GM19467 (cell line): ENCODE measurements at regions not wholly inside any gene's neighbourhood (a gene's known extent, or its start where the extent isn't known, plus 50 kb on each side); places are given as distances from the start of the nearest gene placed in this dataset.

Source experiments
- ATAC-seq: cut with Tn5 transposase; IDR thresholded peaks from one replicate; pipeline ENCODE4 v1.9.1; 2021; ENCODE audit warnings: mild to moderate bottlenecking, moderate library complexity; ENCODE audit not compliant: unreplicated experiment

DNA sequence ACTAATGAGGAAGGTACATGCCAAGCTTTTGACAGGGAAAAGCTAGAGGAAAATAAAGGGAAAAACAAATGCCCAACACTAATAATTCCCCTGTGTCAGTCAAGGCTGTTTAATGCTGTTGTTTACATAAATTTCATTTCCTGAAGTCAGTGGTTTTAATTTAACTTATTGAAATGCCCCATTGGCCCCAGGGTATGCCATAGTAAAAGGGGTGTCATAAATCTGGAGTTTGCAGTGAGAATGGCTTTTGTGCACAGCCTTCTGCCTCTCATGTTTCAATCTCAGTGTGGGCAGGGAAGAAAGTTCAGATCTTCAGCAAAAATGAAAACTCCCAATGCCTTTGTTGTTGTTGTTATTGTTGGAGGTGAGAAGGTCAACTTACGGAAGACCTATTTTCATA, 550.1 kb upstream of the DCC start:
- ATAC-seq: no peak

DNA sequence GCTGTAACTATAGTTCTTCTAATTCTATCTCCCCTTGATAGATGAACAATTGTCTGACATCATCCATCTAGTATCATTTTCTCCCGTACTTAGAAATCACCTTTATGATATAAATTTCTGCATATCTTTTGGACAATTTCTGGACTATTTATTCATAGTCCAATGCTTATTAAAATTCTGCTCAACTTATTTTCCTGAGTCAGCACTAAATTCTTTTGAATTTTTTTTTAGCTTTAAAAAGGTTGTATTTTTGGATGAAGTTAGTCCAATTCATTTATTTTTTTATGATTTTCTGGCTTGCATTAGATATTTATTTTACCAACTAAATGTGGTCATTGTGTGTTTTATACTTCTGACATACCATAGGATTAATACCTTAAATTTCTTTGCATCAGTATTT, 538.5 kb upstream of the DCC start:
- ATAC-seq: no peak

DNA sequence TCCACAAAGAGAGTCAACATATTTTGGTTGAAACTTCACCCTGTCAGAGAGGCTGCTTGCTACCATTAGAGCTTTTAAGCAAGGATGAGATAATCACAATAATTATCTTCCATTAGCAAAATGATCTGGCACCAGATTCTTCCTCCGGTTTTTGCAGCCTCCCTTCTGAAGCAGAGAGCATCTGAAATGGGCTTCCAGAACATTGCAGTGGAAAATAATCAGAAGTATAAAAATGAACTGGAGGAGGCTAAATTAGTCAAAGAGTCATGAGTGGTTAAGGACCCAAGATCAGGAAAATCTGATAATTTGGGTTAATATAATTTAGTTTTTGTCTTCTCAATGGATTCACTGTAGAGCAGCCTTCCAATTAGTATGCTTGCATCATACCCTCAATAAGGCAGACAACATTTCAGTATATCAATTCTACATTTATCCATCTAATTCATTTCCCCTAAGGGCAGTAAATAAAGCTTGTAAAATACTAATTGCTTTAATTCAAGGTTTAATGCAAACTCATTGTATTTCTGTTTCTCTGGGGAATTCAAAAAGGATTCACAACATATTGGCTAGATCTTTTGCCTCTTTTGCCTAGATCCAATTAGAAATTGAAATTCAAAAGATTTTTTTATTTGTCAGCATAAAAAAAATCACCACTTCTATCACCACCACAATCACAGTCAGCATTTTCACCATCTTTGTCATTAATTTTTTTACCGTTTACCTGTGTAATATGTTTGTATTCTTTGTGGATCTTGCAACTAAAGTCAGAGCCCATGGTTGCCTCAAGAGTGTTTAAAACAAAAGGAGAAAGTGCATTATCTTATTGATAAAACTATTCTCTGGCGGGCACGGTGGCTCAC, 537.2 kb upstream of the DCC start:
- ATAC-seq: no peak

DNA sequence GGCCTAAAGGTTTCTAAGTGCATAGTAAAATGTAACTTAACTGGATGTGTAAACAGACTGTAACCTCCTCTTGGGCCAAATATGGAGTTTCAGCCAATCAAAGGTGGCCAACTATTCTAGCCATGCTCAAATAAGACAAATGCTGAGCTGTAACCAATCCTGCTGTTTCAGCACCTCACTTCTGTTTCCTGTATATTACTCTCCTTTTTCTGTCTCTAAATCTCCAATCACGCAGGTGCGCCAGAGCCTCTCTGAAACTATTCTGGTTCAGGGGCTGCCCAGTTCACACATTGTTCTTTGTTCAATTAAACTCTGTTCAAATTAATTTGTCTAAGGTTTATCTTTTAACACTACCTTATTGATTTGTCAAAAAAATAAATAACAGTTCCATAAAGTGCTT, 532.7 kb upstream of the DCC start:
- ATAC-seq: no peak

DNA sequence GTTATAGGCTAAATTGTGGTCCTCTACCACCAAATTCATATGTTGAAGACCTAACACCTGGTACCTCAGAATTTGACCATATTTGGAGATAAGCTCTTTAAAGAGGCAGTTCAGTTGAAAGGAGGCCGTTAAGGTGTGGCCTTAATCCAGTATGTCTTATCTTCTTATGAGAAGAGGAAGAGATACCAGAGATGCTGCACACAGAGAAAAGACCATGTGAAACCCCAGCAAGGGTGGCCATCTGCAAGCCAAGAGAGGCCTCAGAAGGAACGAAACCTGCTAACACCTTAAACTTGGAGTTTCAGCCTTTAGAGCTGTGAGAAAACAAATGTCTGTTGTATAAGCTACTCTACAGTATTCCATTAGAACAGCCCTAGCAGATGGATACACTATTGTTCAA, 528.1 kb upstream of the DCC start:
- no peak for ATAC-seq

DNA sequence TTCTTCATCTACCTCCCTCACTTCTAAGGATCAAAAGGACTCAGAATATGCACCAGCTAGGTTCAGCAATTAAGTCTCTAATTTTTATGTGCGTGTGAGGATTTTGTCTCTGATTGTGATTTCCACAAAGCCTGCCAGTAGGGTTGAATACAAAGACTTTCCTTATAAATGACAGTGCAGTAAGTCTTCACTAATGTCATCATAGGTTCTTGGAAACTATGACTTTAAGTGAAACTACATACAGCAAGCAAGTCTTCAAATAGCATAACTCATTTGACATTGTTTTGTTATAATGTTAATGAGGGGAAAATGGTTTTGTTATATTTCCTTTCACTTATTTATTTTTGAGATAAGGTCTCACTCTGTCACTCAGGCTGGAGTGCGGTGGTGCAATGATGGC, 526.3 kb upstream of the DCC start:
- no peak for ATAC-seq

DNA sequence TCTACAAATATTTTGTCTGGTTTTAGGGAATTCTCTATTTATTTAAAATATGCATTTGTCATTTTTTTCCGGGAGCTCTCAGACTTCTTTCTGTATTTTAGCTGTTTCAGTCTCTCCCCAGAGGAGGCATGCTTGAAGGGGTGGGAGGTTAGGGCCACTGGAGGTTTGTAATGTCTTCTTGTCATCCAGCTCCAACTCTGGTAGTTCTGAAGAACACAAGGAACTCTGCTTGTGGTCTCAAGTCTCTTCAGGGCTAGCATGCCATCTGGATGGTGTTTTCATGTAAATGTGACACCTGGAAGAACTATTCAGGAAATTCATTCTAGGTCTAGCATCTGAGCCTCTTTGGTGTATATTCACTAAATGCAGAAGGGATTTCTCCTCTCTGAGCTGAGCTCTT, 518.4 kb upstream of the DCC start:
- no peak for ATAC-seq

DNA sequence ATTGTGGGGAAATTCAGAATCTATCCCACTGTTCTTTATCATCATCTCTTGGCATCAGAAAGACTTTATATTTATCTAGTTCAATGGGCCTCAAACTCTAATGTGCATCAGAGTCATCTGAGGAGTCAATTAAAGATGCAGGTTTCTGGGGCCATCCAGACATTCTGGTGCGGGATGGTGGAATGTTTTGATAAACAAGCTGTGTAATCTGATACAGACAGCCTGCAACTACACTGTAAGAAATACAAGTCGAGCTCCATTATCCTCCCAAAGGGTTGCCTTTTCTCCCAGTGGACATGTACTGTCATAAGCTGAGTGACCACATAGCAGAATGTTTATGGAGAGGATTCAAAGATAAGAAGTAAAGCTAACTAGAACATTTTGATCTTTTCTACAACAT, 515.3 kb upstream of the DCC start:
- no peak for ATAC-seq

DNA sequence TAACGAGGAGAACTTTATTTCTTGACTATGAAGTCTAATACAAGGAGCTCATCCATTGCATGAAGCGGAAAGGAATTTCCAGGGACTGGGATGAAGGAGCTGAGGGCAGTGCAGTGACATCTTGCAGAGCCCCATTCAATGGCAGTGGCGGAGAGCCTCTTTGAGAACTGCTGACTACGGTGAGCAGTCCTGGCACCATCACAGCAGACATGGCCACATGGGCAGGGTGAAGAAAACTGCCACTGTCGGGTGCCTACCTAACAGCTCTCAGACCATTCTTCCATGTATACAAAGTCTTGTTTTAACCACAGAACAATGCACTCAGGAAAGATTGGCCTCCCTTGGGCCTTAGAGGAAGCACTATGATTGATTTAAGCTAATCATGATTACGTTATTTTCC, 506.1 kb upstream of the DCC start:
- no peak for ATAC-seq

DNA sequence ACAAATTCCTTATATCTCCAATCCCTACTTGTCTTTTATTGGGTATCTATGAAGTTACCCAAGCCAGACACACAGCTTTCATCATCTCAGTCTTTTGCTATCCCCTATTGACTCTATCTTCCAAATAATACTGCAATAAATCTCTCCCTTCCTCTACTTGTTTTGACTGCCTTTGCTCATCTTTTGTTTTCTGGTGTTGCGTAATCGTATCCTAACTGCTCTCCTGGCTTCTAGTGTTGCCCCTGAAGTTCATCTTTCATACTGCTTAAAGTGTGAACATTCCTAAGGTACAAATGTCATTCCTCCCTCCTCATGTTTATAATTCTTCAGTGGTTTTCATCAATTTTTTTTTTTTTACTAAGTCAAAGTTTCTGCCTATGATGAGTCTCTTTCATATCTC, 491.3 kb upstream of the DCC start:
- ATAC-seq: no peak

DNA sequence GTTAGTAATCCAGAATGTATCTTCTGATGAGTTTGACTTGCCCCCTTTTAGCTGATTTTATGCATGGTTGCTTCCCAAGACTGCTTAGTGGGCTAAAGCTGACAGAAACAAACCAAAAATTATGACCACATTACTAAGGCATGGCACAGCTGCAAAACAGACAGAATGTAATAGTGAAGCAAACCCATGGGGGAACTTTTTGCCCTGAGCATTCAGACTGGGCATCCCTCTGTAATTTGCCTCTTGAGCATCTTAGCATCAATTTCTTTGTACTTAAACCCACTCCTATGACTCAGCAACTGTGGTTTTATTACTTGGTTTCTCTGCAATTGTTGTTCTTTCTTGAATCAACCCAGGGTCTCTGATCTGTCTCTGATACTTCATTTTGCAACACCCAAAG, 487.3 kb upstream of the DCC start:
- ATAC-seq: no peak

DNA sequence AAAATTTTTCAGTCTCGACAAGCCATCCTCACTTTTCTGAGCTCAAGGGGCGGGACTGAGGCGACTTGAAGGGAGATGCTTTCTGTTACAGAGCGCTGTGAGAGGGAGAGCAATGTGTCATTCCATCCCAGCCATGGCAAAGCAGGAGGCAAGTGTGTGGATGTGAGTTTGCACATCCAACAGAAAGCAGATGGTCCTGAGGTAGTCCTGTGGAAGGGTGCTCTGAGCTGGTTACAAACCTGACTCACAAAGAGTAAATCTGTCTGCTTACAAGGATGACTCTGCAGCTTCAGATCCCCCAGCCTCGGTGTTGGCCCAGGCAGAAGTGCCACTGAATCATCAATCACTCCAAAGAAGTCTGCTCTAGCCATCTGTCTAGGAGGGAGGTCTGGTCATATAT, 482.0 kb upstream of the DCC start:
- ATAC-seq: no peak

DNA sequence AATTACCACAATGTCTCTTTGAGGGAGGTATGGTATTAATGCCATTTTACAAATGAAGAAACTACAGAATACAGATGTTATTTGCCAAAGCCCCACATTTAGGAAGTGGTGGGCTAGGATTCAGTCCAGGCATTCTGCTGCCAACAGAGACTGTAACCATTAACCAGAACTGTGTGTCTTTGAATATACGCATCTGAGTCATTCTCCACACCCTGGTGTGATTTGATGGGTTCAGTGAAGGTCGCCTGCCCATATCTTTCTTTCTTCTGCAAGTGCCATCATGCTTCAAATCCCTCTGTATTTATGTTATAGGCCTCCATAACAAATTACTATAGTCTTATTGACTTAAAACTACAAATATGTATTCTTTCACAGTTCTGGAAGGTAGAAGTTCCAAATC, 479.0 kb upstream of the DCC start:
- no peak for ATAC-seq

DNA sequence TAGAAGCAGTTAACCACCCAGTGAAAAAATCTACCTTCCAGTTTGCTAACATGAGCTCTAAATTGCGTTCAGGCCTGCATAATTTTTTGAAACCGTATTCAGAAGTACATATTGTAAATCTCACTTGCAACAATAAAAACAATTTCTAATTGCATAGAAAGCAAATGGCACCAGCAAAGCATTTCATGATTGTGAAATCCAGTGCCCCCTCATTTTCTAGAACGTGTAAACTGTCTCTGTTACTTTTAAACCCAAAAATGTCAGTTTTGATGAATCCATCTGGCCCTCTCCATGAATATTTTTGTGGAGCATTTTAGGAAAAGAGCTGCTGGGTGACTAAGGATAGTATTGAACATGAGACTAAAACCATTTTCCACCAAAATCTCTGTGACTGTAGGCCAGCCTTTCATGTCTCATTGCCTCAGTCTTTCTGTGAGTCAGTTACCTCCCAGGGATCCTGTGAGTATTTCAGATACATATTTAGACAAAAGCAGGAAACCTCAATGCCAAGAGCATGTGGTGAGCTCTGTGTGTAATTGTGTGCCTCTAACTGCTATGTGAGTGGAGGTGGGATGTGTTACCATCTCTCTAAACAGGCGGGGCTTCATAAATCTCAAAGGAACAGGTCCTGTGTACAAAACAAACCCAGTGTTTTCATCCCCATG, 477.8 kb upstream of the DCC start:
- ATAC-seq: no peak

DNA sequence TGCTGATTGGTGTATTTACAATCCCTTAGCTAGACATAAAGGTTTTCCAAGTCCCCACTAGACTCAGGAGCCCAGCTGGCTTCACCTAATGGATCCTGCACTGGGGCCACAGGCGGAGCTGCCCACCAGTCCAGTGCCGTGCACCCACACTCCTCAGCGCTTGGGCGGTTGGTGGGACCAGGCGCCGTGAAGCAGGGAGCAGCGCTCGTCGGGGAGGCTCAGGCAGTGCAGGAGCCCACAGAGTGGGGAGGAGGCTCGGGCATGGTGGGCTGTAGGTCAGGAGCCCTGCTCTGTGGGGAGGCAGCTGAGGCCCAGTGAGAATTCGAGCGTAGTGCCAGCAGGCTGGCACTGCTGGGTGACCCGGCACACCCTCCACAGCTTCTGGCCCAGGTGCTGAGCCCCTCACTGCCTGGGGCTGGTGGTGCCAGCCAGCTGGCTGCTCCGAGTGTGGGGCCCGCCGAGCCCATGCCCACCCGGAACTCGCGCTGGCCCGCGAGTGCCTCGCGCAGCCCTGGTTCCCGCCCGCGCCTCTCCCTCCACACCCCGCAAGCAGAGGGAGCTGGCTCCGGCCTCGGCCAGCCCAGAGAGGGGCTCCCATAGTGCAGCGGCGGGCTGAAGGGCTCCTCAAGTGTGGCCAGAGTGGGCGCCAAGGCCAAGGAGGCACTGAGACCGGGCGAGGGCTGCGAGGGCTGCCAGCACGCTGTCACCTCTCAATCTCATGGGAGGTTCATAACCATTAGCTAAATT, 475.6 kb upstream of the DCC start:
- ATAC-seq: no peak

DNA sequence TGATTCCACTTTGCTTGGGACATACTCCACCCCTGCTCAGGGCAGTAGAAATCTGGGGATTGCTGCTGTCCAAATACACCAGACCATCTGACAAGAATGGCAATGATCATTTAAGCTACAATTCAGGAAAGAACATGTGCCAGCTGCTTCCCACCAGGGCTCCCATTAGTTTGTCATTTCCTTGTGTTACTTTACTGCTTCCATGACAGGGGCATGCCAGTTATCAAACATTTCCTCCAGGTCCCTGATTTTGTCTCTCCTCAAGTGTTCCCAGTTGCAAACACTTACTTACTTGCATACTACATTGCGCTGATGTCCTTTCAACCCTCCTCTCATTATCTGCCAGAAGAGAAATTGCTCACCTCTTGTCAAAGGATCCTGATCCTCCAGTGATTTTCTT, 474.5 kb upstream of the DCC start:
- no peak for ATAC-seq

DNA sequence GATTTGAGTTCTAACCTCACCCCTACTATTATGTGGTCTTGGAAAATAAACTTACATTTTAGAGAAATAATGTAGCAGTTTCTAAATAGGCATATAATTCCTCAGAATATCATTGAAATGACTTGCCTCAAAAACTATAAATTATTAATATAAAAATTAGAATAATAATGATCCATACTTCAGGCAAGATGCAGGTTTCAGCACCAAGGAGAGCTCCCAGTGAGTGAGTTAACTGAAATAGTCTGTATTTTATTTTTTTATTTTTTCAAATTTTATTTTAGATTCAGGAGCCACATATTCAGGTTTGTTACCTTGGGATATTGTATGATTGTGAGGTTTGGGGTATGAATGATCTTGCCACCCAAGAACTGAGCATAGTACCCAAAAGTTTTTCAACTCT, 472.2 kb upstream of the DCC start:
- ATAC-seq: no peak

DNA sequence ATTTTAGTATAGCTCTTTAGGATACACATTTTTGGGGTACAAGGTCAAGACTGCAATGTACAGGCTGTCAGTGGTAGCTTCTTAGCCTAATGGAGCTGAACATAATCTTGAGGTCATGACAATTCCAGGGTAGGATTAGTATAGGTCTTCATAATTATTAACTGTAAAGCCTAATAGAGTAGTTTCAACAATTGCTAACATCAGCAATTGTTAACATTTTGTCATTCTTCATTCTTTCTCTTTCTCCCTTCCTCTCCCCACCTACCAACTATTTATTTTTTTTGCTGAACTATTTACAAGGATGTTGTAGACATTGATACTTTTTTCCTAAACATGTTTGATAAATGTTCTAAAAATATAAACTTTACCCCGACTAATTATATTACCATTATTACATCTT, 461.3 kb upstream of the DCC start:
- no peak for ATAC-seq

DNA sequence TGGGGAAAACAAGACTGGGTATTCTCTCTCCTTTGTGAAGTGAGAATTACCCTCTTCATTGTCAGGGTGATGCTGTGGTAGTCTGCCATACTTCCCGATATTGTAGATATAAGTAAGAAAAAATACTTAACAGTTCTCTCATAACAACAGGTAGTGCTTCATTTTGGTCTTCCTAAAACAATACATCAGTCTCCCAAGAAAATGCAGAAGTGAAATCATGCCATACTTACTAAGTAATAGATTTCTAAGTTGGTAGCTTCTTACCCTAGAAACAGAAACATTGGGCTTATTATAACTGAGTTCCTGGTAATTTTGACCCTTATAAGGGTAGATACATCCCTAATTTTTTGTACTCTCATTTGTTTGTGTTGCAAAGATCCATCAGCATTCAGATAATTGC, 460.7 kb upstream of the DCC start:
- no peak for ATAC-seq

DNA sequence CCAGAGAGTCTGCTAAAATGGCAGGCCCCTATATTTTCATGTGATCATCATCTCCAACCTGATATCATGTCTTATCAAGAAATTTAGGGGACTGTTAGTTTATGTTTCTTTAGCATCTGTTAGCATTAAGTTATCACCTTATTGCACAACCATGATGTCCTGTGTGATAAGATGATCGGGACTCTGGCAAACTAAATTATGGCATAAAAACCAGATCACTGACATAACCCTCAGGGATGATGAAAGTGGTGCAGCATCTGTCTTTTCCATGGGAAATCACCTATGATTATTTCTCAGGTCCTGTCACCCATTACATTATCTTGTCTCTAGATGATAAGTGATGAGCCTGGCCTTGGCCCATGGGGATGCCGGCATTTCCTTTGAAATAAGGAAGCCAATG, 458.6 kb upstream of the DCC start:
- no peak for ATAC-seq

DNA sequence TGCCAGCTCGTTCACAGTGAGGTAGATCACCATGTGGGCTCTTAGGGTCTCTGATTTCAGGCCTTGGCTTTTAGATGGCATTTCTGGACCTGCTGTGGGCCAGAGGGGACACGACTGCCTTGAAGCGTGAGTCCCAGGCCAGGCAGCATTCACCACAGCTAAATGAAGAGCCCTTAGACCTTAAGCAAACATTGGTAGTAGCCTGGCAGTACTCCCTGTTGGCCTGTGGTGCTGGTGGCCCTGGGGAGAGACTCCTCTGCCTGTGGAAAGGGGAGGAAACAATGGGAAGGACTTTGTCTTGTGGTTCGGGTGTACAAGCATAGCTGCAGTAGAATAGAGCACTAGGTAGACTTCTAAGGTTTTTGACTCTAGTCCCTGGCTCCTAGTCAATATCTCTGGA, 456.0 kb upstream of the DCC start:
- ATAC-seq: no peak

DNA sequence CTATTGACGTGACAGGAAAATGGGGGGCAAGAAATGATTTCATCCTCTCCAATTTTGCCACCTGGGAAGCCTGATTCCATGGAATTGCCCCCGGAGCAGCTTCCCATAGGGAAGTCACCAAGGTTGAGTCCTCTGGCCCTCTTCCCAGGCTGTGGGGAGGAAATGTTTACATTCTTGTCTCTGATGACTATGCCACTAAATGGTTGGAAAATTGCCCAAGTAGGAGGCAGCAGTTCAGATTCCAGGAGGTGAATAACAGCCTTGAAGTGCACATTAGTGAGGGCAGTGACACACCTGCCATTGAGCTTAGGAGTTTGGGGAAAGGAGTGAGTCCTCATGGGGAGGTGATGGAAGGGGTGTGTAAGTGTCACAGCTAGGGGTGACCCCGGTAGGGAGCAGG, 449.2 kb upstream of the DCC start:
- no peak for ATAC-seq
